ENCODE measurements at regions not wholly inside any gene's neighbourhood (a gene's known extent, or its start where the extent isn't known, plus 50 kb on each side); places are given as distances from the start of the nearest gene placed in this dataset.
A peak's percentile ranks its signal among the peaks of the same experiment; 100 is the strongest.

- DNase-seq, result peak; percentile 65
Observed at GRCh38 chr6:111989743-111990142, 64.2 kb upstream of the CCN6 start.

GRCh38 chr6:111990214-111990613 is 63.7 kb upstream of the CCN6 start:
- DNase-seq, result peak; percentile 27

DNA sequence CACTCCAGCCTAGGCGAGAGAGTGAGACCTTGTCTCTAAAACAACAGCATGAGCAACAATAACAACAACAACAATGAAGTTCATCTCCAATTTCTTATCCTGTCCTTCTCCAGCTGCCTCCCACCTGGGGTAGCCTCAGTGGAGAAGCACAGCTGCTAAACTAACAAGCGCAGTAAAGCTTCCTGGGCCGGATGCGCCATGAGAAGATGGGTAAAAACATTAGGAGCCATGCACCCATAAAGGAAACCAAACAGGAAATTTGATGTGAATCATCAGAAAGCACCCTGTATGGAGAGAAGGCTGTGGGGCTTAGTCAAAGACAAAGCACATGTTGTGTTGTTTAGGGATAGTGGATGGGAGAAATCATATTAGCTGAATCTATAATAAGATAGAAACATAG is 61.1 kb upstream of the CCN6 start:
- DNase-seq, result peak; percentile 68

GRCh38 chr6:111993342-111993741 is 60.6 kb upstream of the CCN6 start:
- DNase-seq, result no peak

DNA sequence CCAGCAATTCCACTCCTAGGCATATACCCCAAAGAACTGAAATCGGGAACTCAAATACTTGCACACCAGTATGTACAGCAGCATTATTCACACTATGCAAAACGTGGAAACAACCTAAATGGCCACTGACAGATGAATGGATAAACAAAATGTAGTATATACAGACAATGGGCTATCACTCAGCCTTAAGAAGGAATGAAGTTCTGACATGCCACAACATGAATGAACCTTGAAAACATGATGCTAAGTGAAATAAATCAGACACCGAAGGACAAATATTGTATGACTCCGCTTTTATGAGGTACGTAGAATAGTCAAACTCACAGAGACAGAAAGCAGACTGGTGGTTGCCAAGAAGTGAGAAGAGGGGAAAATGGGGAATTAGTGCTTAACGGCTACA is 59.1 kb upstream of the CCN6 start:
- no peak for DNase-seq

GRCh38 chr6:111995404-111995803 is 58.5 kb upstream of the CCN6 start:
- DNase-seq, result no peak

DNA sequence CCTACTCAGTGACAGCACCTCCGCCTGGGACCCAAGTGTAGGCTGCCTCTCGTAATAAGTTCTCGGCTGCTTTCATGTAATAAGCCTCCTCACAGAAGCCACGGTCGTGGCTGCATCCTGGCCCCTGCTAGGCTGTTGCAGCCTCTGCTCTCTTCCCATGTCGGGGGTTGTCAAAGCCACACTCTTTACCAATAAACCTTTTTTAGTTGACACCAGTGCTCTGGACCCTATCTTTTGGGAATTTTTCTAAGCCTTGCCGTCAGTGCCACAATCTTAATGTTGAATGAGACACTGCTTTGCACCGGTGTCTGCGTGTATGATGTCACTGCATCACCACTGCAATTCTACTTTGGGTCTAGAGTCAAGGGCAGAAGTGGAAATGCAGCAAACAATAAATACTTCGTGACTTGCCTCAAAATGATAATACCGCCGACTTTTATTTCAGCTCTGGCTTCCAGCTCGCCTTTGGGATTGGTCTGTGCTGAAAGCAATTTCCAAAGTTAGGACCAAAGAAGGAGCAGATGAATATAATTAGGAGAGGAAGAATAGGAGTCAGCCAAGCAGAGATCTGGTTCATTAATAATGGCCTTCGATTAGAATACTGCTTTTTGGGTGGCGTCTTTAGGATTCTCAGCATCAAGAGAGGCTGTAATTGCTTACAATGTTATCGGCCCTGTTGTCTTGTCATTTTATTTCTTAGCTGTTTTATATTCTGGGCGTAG is 57.6 kb upstream of the CCN6 start:
- no peak for DNase-seq

GRCh38 chr6:111997078-111997852 is 56.6 kb upstream of the CCN6 start:
- DNase-seq, result peak; percentile 85

GRCh38 chr6:111997853-111998208 is 56.1 kb upstream of the CCN6 start:
- DNase-seq, result no peak

GRCh38 chr6:112002307-112002706 is 51.6 kb upstream of the CCN6 start:
- DNase-seq, result no peak

All from CD4-positive, alpha-beta T cell treated with Interleukin-10 for 1 hour (primary cell).